Endothelial cell (in vitro differentiated cells): ENCODE measurements at regions not wholly inside any gene's neighbourhood (a gene's known extent, or its start where the extent isn't known, plus 50 kb on each side); places are given as distances from the start of the nearest gene placed in this dataset.

Experiments
- DNase-seq: peaks from one replicate; pipeline ENCODE4 v3.0.0; 2021; ENCODE audit warnings: low spot score
- H3K27ac Mint-ChIP-seq: one replicate; pipeline ENCODE4 v1.8.0; 2021; ENCODE audit warnings: mixed read lengths, inconsistent platforms; ENCODE audit not compliant: unreplicated experiment
- H3K27me3 Mint-ChIP-seq: one replicate; pipeline ENCODE4 v1.8.0; 2021; ENCODE audit warnings: mild to moderate bottlenecking, moderate library complexity, mixed read lengths, inconsistent platforms; ENCODE audit not compliant: unreplicated experiment
- H3K36me3 Mint-ChIP-seq: one replicate; pipeline ENCODE4 v1.8.0; 2021; ENCODE audit warnings: mild to moderate bottlenecking, low read depth, mixed read lengths, inconsistent platforms; ENCODE audit not compliant: unreplicated experiment
- H3K4me1 Mint-ChIP-seq: one replicate; pipeline ENCODE4 v1.8.0; 2021; ENCODE audit warnings: mild to moderate bottlenecking, mixed read lengths, inconsistent platforms; ENCODE audit not compliant: unreplicated experiment
- H3K4me3 Mint-ChIP-seq: one replicate; pipeline ENCODE4 v1.8.0; 2021; ENCODE audit warnings: mild to moderate bottlenecking, mixed read lengths, inconsistent platforms; ENCODE audit not compliant: unreplicated experiment
- H3K9me3 Mint-ChIP-seq: one replicate; pipeline ENCODE4 v1.8.0; 2021; ENCODE audit warnings: mixed read lengths, inconsistent platforms; ENCODE audit not compliant: unreplicated experiment
- CTCF ChIP-seq: fragments of 200-600 bp; sonication (generic); IDR thresholded peaks from one replicate; pipeline ENCODE4 v1.5.0; 2021; ENCODE audit warnings: antibody characterized with exemption; ENCODE audit not compliant: unreplicated experiment

DNA sequence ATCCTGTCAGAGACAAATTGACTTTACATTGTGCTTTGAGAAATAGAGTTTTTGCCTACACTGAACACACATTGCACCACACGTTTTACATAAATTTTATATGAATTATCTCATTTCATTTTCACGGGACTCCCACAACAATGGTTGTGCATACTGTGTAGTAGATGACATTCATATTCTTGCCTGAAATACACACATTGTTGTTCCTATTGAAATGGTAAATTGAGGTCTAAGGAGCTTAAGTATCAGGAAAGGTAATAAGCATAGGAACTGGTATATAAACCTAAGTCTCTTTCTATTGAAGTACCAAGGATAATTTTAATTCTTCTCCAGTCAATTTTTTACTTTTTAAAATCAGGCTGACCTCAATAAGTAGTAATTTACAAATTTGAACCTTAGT, 473.7 kb upstream of the DEPDC1 start:
- DNase-seq: no peak
- no peaks in the 10 kb centered on the region for H3K9me3 Mint-ChIP-seq
- TF ChIP-seq CTCF: no peak
- no peak overlapping the region for H3K27ac Mint-ChIP-seq
- H3K27me3 Mint-ChIP-seq: peaks cover 2% of the 10 kb centered on the region
- H3K4me3 Mint-ChIP-seq: no peak overlapping the region
- H3K4me1 Mint-ChIP-seq: no peaks in the 10 kb centered on the region
- no peaks in the 10 kb centered on the region for H3K36me3 Mint-ChIP-seq

DNA sequence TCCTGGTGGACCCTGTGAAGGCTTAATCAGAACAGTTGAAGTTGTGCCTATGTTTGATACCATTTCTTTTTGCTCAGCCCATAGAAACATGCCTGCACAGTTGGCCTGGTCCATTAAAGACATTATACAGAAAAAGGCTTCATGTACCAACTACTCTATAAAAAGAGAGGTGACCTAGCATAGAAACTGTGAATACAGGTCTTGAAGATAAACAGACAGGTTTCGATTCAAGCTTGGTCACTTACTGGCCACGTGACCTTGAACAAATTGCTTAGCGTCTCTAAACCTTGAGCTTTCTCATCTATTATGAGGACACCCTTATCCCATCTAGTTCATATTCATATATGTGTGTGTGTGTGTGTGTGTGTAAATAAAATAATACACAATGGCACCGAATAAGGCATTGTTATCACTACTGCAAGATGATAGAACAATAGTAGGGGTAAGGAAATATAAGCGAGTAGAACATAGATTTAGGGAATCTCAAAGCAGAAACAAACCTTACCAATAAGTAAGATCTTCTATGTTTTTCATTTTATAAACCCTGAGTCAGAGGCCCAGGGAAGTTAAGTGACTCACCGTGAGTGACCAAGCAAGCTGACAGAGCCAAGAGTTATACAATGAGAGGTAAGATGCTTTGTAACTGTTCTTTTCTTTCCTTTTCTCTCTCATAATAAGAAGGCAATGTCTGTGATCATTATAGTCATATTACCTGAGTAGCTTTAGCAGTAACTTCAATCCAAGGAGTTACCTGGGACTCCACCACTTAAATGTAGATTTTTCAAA, 476.8 kb upstream of the DEPDC1 start:
- no peak for TF ChIP-seq CTCF
- H3K4me1 Mint-ChIP-seq: no peaks in the 10 kb centered on the region
- no peak overlapping the region for H3K27ac Mint-ChIP-seq
- DNase-seq: no peak
- H3K4me3 Mint-ChIP-seq: no peak overlapping the region
- H3K9me3 Mint-ChIP-seq: no peaks in the 10 kb centered on the region
- H3K36me3 Mint-ChIP-seq: no peaks in the 10 kb centered on the region
- H3K27me3 Mint-ChIP-seq: peaks cover 2% of the 10 kb centered on the region

DNA sequence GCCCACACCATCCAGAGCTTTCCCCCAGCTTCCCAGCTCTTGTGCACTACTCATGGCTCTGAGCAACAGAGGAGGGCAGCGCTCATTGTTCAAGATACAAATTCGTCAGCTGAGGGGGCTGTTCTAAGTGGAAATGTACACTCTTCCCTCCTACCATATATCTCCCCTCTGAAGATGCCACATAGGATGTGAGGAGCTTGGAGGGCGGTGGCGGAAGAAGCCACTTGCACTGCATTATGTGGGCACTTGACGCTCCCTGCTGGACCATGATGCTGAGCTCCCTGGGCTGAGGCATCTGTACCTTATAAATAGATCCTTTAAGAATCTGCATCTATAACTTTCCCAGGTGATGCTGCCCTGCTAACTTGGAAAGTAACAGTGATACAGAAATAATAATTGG, 477.6 kb upstream of the DEPDC1 start:
- H3K4me1 Mint-ChIP-seq: peaks cover 6% of the 10 kb centered on the region
- H3K27me3 Mint-ChIP-seq: peaks cover 2% of the 10 kb centered on the region
- H3K9me3 Mint-ChIP-seq: no peaks in the 10 kb centered on the region
- peak overlapping the region; percentile 36 for H3K27ac Mint-ChIP-seq
- no peak for DNase-seq
- H3K36me3 Mint-ChIP-seq: no peaks in the 10 kb centered on the region
- no peak for TF ChIP-seq CTCF
- H3K4me3 Mint-ChIP-seq: no peak overlapping the region

DNA sequence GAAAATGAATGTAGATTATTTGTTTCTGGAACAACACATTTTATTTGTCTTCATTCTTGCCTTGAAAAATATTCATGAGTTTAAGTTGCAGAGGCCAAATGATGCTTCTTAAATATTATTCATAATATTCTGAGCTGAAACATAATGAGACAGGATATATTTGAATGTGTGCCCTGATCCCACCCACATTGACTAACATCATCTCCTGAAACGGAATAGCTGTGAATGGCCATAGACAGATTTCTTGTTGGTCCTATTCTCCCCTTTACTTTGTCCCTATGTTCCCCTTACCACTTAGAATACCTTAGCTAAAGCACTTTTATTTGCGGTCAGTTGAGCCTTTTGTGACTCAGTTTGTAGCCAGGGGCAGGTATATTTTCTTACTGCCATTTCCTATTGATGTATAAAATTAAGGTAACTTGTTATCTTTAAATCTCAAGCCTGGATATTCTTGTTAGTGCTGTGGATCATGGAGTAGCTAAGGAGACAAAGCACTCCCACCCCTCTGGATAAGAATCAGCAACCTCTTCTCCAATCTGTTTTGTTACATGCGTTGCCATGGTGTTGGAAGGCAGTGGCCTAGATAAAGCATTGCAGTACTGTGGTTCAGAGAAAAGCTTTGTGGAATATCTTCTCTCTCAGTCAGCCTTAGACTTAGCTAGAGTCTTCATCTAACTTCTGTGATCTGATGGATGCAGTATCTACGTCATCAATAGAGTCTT, 478.5 kb upstream of the DEPDC1 start:
- DNase-seq: no peak
- Mint-ChIP-seq H3K9me3 (no peaks in the 10 kb centered on the region), H3K36me3 (no peaks in the 10 kb centered on the region), H3K4me3 (no peak overlapping the region), H3K4me1 (peaks cover 10% of the 10 kb centered on the region), H3K27me3 (peaks cover 2% of the 10 kb centered on the region), H3K27ac (peak overlapping the region; percentile 32)
- no peak for TF ChIP-seq CTCF

GRCh38 chr1:68976916-68977610, 480.2 kb upstream of the DEPDC1 start:
- H3K27me3 Mint-ChIP-seq: peaks cover 2% of the 10 kb centered on the region

More at GRCh38 chr1:68976916-68977610, 480.2 kb upstream of the DEPDC1 start:
- peaks cover 10% of the 10 kb centered on the region for H3K4me1 Mint-ChIP-seq
- no peak overlapping the region for H3K27ac Mint-ChIP-seq
- no peaks in the 10 kb centered on the region for H3K36me3 Mint-ChIP-seq
- TF ChIP-seq CTCF: no peak
- H3K4me3 Mint-ChIP-seq: no peak overlapping the region
- no peaks in the 10 kb centered on the region for H3K9me3 Mint-ChIP-seq
- DNase-seq: no peak
